ENCODE measurements at regions not wholly inside any gene's neighbourhood (a gene's known extent, or its start where the extent isn't known, plus 50 kb on each side); places are given as distances from the start of the nearest gene placed in this dataset.

DNA sequence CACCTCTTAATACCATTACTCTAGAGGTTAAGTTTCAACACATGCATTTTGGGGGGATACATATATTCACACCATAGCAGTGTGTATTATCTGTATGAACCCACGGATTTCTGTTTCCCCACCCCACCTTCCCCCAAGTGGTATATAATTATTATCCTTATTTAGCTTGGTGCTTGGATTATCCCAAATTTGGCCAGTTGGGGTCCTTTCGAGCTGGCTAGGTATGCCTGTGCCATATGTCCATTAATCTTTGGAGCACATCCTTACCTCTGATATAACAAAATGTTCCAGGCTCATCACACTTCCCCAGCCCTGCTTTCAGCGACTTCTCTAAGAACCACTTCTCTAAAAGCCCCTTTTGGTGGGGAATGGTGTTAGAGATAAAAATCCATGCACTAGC lies 118.7 kb upstream of the MLIP start:
- Histone ChIP-seq H2AFZ (ENCODE audit: low read depth, low read length) (no peak overlapping the region), H3K36me3 (ENCODE audit: insufficient read depth, low read length) (no peaks in the 10 kb centered on the region)

GRCh38 chr6:53994201-53994600 lies 117.0 kb upstream of the MLIP start:
- H3K4me3 ChIP-seq (ENCODE audit: low read length): no peak overlapping the region

More for the DNA sequence above, 118.7 kb upstream of the MLIP start:
- Histone ChIP-seq H3K27me3 (ENCODE audit: insufficient read depth, low read length) (no peaks in the 10 kb centered on the region), H3K4me1 (ENCODE audit: insufficient read depth, low read length) (peaks cover 3% of the 10 kb centered on the region), H3K4me3 (ENCODE audit: low read length) (no peak overlapping the region), H3K9me3 (ENCODE audit: low read length) (no peaks in the 10 kb centered on the region)

GRCh38 chr6:53995935-53996334 lies 115.3 kb upstream of the MLIP start:
- Histone ChIP-seq H3K4me1 (ENCODE audit: insufficient read depth, low read length) (no peaks in the 10 kb centered on the region), H3K4me3 (ENCODE audit: low read length) (no peak overlapping the region), H3K27me3 (ENCODE audit: insufficient read depth, low read length) (no peaks in the 10 kb centered on the region), H3K36me3 (ENCODE audit: insufficient read depth, low read length) (no peaks in the 10 kb centered on the region), H3K9me3 (ENCODE audit: low read length) (no peaks in the 10 kb centered on the region), H2AFZ (ENCODE audit: low read depth, low read length) (no peak overlapping the region)

More at GRCh38 chr6:53994201-53994600, 117.0 kb upstream of the MLIP start:
- Histone ChIP-seq H3K27me3 (ENCODE audit: insufficient read depth, low read length) (no peaks in the 10 kb centered on the region), H2AFZ (ENCODE audit: low read depth, low read length) (no peak overlapping the region), H3K4me1 (ENCODE audit: insufficient read depth, low read length) (peaks cover 3% of the 10 kb centered on the region), H3K36me3 (ENCODE audit: insufficient read depth, low read length) (no peaks in the 10 kb centered on the region), H3K9me3 (ENCODE audit: low read length) (no peaks in the 10 kb centered on the region)

GRCh38 chr6:53998303-53998702 lies 112.9 kb upstream of the MLIP start:
- no peak overlapping the region for H2AFZ ChIP-seq (ENCODE audit: low read depth, low read length)
- no peaks in the 10 kb centered on the region for H3K9me3 ChIP-seq (ENCODE audit: low read length)
- H3K27me3 ChIP-seq (ENCODE audit: insufficient read depth, low read length): no peaks in the 10 kb centered on the region
- no peak overlapping the region for H3K4me3 ChIP-seq (ENCODE audit: low read length)
- no peaks in the 10 kb centered on the region for H3K36me3 ChIP-seq (ENCODE audit: insufficient read depth, low read length)
- no peaks in the 10 kb centered on the region for H3K4me1 ChIP-seq (ENCODE audit: insufficient read depth, low read length)

GRCh38 chr6:53999088-53999755 lies 112.0 kb upstream of the MLIP start:
- no peaks in the 10 kb centered on the region for H3K9me3 ChIP-seq (ENCODE audit: low read length)
- H3K27me3 ChIP-seq (ENCODE audit: insufficient read depth, low read length): no peaks in the 10 kb centered on the region
- H3K36me3 ChIP-seq (ENCODE audit: insufficient read depth, low read length): no peaks in the 10 kb centered on the region
- H2AFZ ChIP-seq (ENCODE audit: low read depth, low read length): no peak overlapping the region
- H3K4me1 ChIP-seq (ENCODE audit: insufficient read depth, low read length): no peaks in the 10 kb centered on the region
- H3K4me3 ChIP-seq (ENCODE audit: low read length): no peak overlapping the region

GRCh38 chr6:54002116-54002515 lies 109.1 kb upstream of the MLIP start:
- no peak overlapping the region for H2AFZ ChIP-seq (ENCODE audit: low read depth, low read length)
- no peaks in the 10 kb centered on the region for H3K4me1 ChIP-seq (ENCODE audit: insufficient read depth, low read length)
- no peaks in the 10 kb centered on the region for H3K27me3 ChIP-seq (ENCODE audit: insufficient read depth, low read length)
- H3K9me3 ChIP-seq (ENCODE audit: low read length): no peaks in the 10 kb centered on the region
- no peak overlapping the region for H3K4me3 ChIP-seq (ENCODE audit: low read length)
- H3K36me3 ChIP-seq (ENCODE audit: insufficient read depth, low read length): no peaks in the 10 kb centered on the region

- H3K4me3 ChIP-seq (ENCODE audit: low read length): no peak overlapping the region
- no peak overlapping the region for H2AFZ ChIP-seq (ENCODE audit: low read depth, low read length)
- H3K27me3 ChIP-seq (ENCODE audit: insufficient read depth, low read length): no peaks in the 10 kb centered on the region
- H3K9me3 ChIP-seq (ENCODE audit: low read length): no peaks in the 10 kb centered on the region
- H3K4me1 ChIP-seq (ENCODE audit: insufficient read depth, low read length): no peaks in the 10 kb centered on the region
- no peaks in the 10 kb centered on the region for H3K36me3 ChIP-seq (ENCODE audit: insufficient read depth, low read length)
These were observed 107.9 kb upstream of the MLIP start for GRCh38 chr6:54003316-54003715.

GRCh38 chr6:54008589-54008988 lies 102.7 kb upstream of the MLIP start:
- Histone ChIP-seq H3K9me3 (ENCODE audit: low read length) (no peaks in the 10 kb centered on the region), H3K36me3 (ENCODE audit: insufficient read depth, low read length) (no peaks in the 10 kb centered on the region), H3K4me1 (ENCODE audit: insufficient read depth, low read length) (peaks cover 11% of the 10 kb centered on the region), H3K4me3 (ENCODE audit: low read length) (no peak overlapping the region), H3K27me3 (ENCODE audit: insufficient read depth, low read length) (no peaks in the 10 kb centered on the region), H2AFZ (ENCODE audit: low read depth, low read length) (no peak overlapping the region)

DNA sequence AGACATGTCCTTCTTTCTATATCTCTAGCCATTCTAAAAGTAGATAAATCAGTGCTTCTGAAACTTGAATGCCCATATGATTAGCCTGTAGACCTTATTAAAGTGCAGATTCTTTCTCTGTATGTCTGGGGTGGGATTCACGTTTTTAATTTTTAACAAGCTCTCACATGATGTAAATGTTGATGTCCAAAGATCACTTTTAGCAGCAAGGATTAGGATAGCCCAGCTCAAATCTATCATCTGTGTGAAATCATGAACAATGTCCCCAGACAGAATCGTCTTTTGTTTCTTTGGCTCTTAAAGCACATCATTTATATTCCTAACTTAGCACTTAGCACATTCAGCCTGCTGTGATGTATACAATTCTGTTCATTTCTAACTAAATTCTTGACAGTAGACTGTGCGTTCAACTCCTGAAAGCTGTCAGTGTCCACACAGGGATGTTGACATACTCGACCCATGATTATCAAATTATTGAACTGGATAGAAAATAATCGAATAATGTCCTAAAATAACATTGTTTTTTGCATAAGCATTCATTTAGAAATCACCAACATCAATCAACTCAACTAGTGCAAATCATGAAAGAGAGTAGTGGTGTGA lies 102.1 kb upstream of the MLIP start:
- Histone ChIP-seq H3K4me3 (ENCODE audit: low read length) (no peak overlapping the region), H3K4me1 (ENCODE audit: insufficient read depth, low read length) (peaks cover 11% of the 10 kb centered on the region), H3K9me3 (ENCODE audit: low read length) (no peaks in the 10 kb centered on the region), H3K36me3 (ENCODE audit: insufficient read depth, low read length) (no peaks in the 10 kb centered on the region), H2AFZ (ENCODE audit: low read depth, low read length) (peak overlapping the region; percentile 32), H3K27me3 (ENCODE audit: insufficient read depth, low read length) (no peaks in the 10 kb centered on the region)

DNA sequence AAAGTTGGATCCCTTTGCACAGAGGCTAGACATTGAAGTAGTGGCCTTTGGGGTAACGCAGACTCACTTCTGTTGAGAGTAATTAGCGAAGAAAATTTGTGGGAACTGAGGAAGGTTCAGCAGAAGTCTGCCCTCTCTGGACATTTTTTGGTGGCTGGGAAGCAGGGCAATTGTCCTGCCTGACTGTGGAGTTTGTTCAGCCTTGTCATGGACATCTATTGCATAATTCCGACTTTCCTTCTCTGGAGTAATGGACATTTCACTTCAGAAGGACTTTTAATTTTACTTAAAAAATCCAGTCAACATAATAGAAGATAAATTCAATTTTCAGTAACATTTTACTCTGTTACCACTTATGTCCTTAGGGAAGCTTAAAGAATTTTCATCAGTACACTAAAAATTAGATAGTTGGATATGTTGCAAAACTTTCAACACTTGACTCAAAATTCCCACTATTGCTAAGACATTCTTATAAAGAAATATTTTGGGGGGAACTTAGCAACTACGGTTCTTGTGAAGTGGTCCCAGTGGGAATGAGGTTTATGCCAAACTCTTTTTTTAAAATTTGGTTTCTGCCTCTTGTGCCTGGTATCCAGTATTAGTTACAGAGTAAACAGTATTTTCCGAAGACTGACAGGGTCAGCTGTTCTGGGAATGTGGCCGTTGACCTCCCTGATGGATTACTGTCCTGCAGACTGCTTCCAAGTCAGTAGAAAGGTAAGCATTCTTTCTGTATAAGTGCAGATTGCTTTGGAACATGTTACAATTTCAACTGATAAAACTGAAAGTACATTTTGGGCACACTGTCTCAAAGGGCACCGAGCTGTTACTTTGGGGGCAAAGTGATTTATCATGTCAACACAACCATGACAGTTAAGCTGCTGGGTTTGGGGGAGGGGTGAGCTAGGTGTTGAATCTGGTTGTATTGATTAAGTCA lies 100.6 kb upstream of the MLIP start:
- Histone ChIP-seq H3K36me3 (ENCODE audit: insufficient read depth, low read length) (no peaks in the 10 kb centered on the region), H3K4me3 (ENCODE audit: low read length) (no peak overlapping the region), H3K4me1 (ENCODE audit: insufficient read depth, low read length) (peaks cover 11% of the 10 kb centered on the region), H3K27me3 (ENCODE audit: insufficient read depth, low read length) (no peaks in the 10 kb centered on the region), H2AFZ (ENCODE audit: low read depth, low read length) (peak overlapping the region; percentile 27), H3K9me3 (ENCODE audit: low read length) (no peaks in the 10 kb centered on the region)

- H3K4me3 ChIP-seq (ENCODE audit: low read length): no peak overlapping the region
- peak overlapping the region; percentile 27 for H2AFZ ChIP-seq (ENCODE audit: low read depth, low read length)
- H3K36me3 ChIP-seq (ENCODE audit: insufficient read depth, low read length): no peaks in the 10 kb centered on the region
- no peaks in the 10 kb centered on the region for H3K9me3 ChIP-seq (ENCODE audit: low read length)
- H3K27me3 ChIP-seq (ENCODE audit: insufficient read depth, low read length): no peaks in the 10 kb centered on the region
- peaks cover 11% of the 10 kb centered on the region for H3K4me1 ChIP-seq (ENCODE audit: insufficient read depth, low read length)
These were observed 100.0 kb upstream of the MLIP start for GRCh38 chr6:54011277-54011648.

DNA sequence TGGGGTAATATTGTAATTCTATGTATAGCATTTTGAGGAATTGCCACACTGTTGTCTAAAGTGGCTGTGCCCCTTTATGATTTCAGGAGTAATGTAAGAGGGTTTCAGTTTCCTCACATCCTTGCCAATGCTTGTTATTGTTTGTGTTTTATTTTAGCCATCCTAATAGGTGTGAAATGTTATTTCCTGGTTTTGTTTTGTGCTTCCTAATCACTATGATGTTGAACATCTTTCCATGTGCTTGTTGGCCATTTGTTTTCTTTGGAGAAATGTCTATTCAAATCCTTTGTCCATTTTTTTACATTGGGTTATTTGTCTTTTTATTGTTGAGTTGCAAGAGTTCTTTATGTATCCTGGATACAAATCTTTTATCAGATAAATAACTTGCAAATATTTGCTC lies 97.3 kb upstream of the MLIP start:
- Histone ChIP-seq H3K4me1 (ENCODE audit: insufficient read depth, low read length) (peaks cover 10% of the 10 kb centered on the region), H3K36me3 (ENCODE audit: insufficient read depth, low read length) (no peaks in the 10 kb centered on the region), H3K27me3 (ENCODE audit: insufficient read depth, low read length) (no peaks in the 10 kb centered on the region), H3K9me3 (ENCODE audit: low read length) (no peaks in the 10 kb centered on the region), H3K4me3 (ENCODE audit: low read length) (no peak overlapping the region), H2AFZ (ENCODE audit: low read depth, low read length) (no peak overlapping the region)

GRCh38 chr6:54014440-54014839 lies 96.8 kb upstream of the MLIP start:
- Histone ChIP-seq H3K36me3 (ENCODE audit: insufficient read depth, low read length) (no peaks in the 10 kb centered on the region), H3K4me1 (ENCODE audit: insufficient read depth, low read length) (peaks cover 5% of the 10 kb centered on the region), H3K9me3 (ENCODE audit: low read length) (no peaks in the 10 kb centered on the region), H3K27me3 (ENCODE audit: insufficient read depth, low read length) (no peaks in the 10 kb centered on the region), H3K4me3 (ENCODE audit: low read length) (no peak overlapping the region), H2AFZ (ENCODE audit: low read depth, low read length) (no peak overlapping the region)
